OCI-LY3 (cell line): ENCODE measurements at regions not wholly inside any gene's neighbourhood (a gene's known extent, or its start where the extent isn't known, plus 50 kb on each side); places are given as distances from the start of the nearest gene placed in this dataset.
"Not testable (repeated sequence)": the region's sequence is repeated elsewhere in the genome, so short reads cannot be mapped to it uniquely, and the experiment has no call there.

ENCODE experiments used
- H2AFZ ChIP-seq: fragments of 200-600, 300-600 bp; shearing (Covaris generic); 2 replicates; pipeline ENCODE4 v1.6.0; 2014; ENCODE audit warnings: antibody characterized with exemption, low read depth, low read length
- H3K27ac ChIP-seq: fragments of 200-600, 300-600 bp; sonication (generic); 2 replicates; pipeline ENCODE4 v1.5.1; 2014; ENCODE audit warnings: mild to moderate bottlenecking, low read length, moderate library complexity, mixed read lengths
- H3K27me3 ChIP-seq: fragments of 200-600, 300-600 bp; sonication (generic); 2 replicates; pipeline ENCODE4 v1.6.1; 2014; ENCODE audit warnings: low read depth, low read length, mixed read lengths
- H3K36me3 ChIP-seq: fragments of 200-600, 300-600 bp; sonication (generic); replicated peaks from 2 replicates; pipeline ENCODE3; 2014; ENCODE audit warnings: low read depth, low read length, mixed read lengths
- H3K4me1 ChIP-seq: fragments of 300-600, 200-600 bp; sonication (generic); 2 replicates; pipeline ENCODE4 v1.6.1; 2014; ENCODE audit warnings: low read length, mixed read lengths
- H3K4me2 ChIP-seq: fragments of 200-600, 300-600 bp; sonication (generic); 2 replicates; pipeline ENCODE4 v1.6.1; 2014; ENCODE audit warnings: low read length, mixed read lengths
- H3K4me3 ChIP-seq: fragments of 300-600, 200-600 bp; sonication (generic); 2 replicates; pipeline ENCODE4 v1.5.1; 2014; ENCODE audit warnings: antibody characterized with exemption, mild to moderate bottlenecking, low read length, moderate library complexity
- H3K79me2 ChIP-seq: fragments of 300-600, 200-600 bp; shearing (Covaris generic); 2 replicates; pipeline ENCODE4 v1.6.1; 2014; ENCODE audit warnings: mild to moderate bottlenecking, low read length, mixed read lengths
- H3K9ac ChIP-seq: fragments of 300-600, 200-600 bp; shearing (Covaris generic); 2 replicates; pipeline ENCODE4 v1.6.0; 2014; ENCODE audit warnings: mild to moderate bottlenecking, low read length, moderate library complexity
- H3K9me3 ChIP-seq: fragments of 200-600, 300-600 bp; shearing (Covaris generic); 2 replicates; pipeline ENCODE4 v1.6.1; 2014; ENCODE audit warnings: low read length, mixed read lengths; ENCODE audit not compliant: insufficient read depth
- H4K20me1 ChIP-seq: fragments of 200-600, 300-600 bp; sonication (generic); 2 replicates; pipeline ENCODE4 v1.6.1; 2016; ENCODE audit warnings: low read length, mixed read lengths; ENCODE audit not compliant: insufficient read depth

DNA sequence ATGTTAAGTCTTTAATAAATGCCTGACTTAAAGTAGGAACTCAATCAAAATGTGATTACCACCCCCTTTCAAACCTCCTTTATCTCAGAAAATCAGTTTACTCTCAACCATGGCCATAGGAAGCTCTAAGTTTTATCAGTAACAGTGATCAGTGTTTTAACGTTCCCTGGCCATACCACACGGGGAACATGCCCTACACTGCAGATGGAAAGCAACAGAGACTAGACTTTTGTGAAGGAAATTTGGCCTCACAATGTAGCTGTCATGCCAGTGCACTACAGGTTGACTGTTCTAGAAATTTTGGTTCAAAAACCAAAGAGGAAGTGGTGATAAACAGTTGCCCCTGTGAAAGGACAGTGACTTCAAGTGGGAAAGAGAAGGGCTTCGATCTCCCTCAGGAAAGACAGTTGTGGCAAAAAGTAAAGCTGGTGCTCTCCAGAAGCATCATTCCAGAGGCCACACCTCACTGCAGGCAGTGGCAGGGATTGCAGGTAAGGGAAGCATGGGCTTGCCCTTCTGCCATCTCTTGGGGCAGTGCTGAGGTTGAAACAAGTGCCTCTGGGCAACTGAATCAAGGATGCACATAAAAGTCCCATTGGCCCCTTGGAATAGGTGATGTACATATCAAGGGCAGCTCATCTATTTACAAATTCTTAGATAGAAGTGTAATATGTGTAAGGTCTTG is 57.7 kb upstream of the FCGR1A start:
- H3K27ac ChIP-seq, H3K79me2 ChIP-seq, H3K4me1 ChIP-seq, H2AFZ ChIP-seq, H3K9me3 ChIP-seq, H3K4me2 ChIP-seq, H3K36me3 ChIP-seq, H4K20me1 ChIP-seq, H3K27me3 ChIP-seq, H3K9ac ChIP-seq, H3K4me3 ChIP-seq: not testable (repeated sequence)

DNA sequence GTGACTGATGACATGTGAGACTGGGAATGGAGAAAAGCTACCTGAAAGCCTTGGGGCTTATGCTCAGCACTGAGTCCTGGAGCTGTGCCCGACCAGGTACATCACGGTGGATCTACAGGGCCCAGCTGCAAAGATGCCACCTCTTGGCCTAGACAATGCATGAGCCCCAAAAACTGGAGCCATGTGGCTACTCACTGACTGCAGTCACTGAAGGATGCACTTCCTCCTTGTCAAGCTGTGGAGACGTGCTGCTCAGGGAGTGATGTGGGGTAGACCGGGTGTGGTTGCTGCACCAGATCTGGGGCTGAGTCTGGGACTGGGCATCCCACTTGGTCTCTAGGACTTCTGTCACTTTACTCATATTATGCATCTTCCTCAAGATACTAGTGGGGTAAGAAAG is 55.8 kb upstream of the FCGR1A start:
- not testable (repeated sequence) for H3K27me3 ChIP-seq, H3K36me3 ChIP-seq, H3K4me1 ChIP-seq, H3K4me2 ChIP-seq, H3K79me2 ChIP-seq, H3K27ac ChIP-seq, H3K9ac ChIP-seq, H2AFZ ChIP-seq, H4K20me1 ChIP-seq, H3K4me3 ChIP-seq, H3K9me3 ChIP-seq

DNA sequence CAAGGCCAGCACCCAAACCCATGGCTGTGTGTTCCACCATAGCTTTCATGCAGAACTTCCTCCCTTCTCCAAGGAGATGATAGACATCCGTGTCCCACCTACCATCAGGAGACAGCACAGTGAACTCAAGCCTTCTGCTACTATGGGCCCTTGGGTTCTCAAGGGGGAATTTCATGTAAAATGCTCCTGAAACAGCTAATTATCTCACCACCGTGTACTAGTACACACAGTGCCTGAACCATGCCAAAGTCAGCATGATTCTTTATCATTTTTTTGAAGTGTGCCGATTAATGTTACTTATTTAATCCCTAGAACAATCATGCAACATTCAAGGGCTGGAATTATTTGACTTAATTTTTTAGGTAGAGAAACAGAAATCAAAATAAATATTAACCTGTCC is 53.9 kb upstream of the FCGR1A start:
- not testable (repeated sequence) for H3K27ac ChIP-seq, H2AFZ ChIP-seq, H4K20me1 ChIP-seq, H3K9ac ChIP-seq, H3K79me2 ChIP-seq, H3K4me3 ChIP-seq, H3K36me3 ChIP-seq, H3K4me1 ChIP-seq, H3K4me2 ChIP-seq, H3K27me3 ChIP-seq, H3K9me3 ChIP-seq
